Panc1 (cell line): ENCODE measurements at regions not wholly inside any gene's neighbourhood (a gene's known extent, or its start where the extent isn't known, plus 50 kb on each side); places are given as distances from the start of the nearest gene placed in this dataset.

Experiments used
- ATAC-seq: fragments of 200-7000 bp; cut with Tn5 transposase; 2 replicates; pipeline ENCODE4 v1.9.1; 2020; ENCODE audit warnings: mild to moderate bottlenecking, moderate library complexity
- BruUV-seq: library from RNA; stranded (reverse); fragments of 400-500 nt; replicated peaks from 2 replicates; lab custom pipeline; 2021; lab: Mats Ljungman, UMichigan
- CTCF ChIA-PET: fragments of 300-600 bp; sonication (Branson Sonifier 250); formaldehyde crosslinking; loops from one replicate; lab custom pipeline; 2022; ENCODE audit warnings: antibody characterized with exemption; lab: Charles Lee
- POLR2A ChIA-PET: fragments of 300-600 bp; sonication (Branson Sonifier 250); formaldehyde crosslinking; loops from one replicate; lab custom pipeline; 2022; ENCODE audit warnings: antibody characterized with exemption; lab: Charles Lee
- DNase-seq: peaks from one replicate; pipeline ENCODE4 v3.0.0-alpha.2; 2010; ENCODE audit warnings: low read depth, low spot score
- H3K27ac ChIP-seq: 2 replicates; pipeline ENCODE4 v1.5.1; 2011; ENCODE audit warnings: mild to moderate bottlenecking, low read length, inconsistent platforms
- H3K27me3 ChIP-seq: fragments of 200-500 bp; sonication (Bioruptor generic); 2 replicates; pipeline ENCODE4 v1.6.0; 2014; ENCODE audit warnings: low read length, inconsistent platforms; ENCODE audit not compliant: control insufficient read depth, insufficient read depth
- H3K36me3 ChIP-seq: fragments of 200-500 bp; sonication (Bioruptor generic); 2 replicates; pipeline ENCODE4 v1.5.1; 2014; ENCODE audit warnings: inconsistent platforms, mild to moderate bottlenecking, low read length, moderate library complexity; ENCODE audit not compliant: control insufficient read depth, insufficient read depth
- H3K4me1 ChIP-seq: 2 replicates; pipeline ENCODE4 v1.5.1; 2011; ENCODE audit warnings: inconsistent platforms, mild to moderate bottlenecking, low read length, moderate library complexity; ENCODE audit not compliant: control insufficient read depth, insufficient read depth
- H3K4me3 ChIP-seq, 2 experiments: 2 replicates each; pipeline ENCODE4 v1.5.1; 2011 to 2012; ENCODE audit warnings: low read depth in 2 of 2, low read length in 2 of 2, mild to moderate bottlenecking in 2 of 2, inconsistent platforms in 1 of 2, moderate library complexity in 1 of 2
- H3K9me3 ChIP-seq: fragments of 200-500 bp; sonication (Bioruptor generic); 2 replicates; pipeline ENCODE4 v1.5.1; 2014; ENCODE audit warnings: low read depth, mild to moderate bottlenecking, inconsistent platforms, low read length, moderate library complexity; ENCODE audit not compliant: control insufficient read depth, insufficient read depth
- CTCF ChIP-seq: fragments of 450-650 bp; IDR thresholded peaks from 2 replicates; pipeline ENCODE4 v1.5.1; 2017; ENCODE audit warnings: mild to moderate bottlenecking
- POLR2AphosphoS5 ChIP-seq: IDR thresholded peaks from 2 replicates; pipeline ENCODE4 v1.6.1; 2012; ENCODE audit warnings: mild to moderate bottlenecking, low read depth, low read length, moderate library complexity
- REST ChIP-seq, 2 experiments: IDR thresholded peaks; 2 replicates each; pipeline ENCODE4 v1.6.1; 2011 to 2012; ENCODE audit warnings: low read depth in 2 of 2, control low read depth in 1 of 2, low read length in 1 of 2, mild to moderate bottlenecking in 1 of 2, moderate library complexity in 1 of 2; ENCODE audit not compliant: insufficient read depth in 1 of 2
- SIN3A ChIP-seq: IDR thresholded peaks from 2 replicates; pipeline ENCODE4 v1.6.1; 2012; ENCODE audit warnings: low read depth, mild to moderate bottlenecking, low read length, moderate library complexity, borderline replicate concordance; ENCODE audit not compliant: insufficient read depth
- TCF7L2 ChIP-seq: IDR thresholded peaks from 2 replicates; pipeline ENCODE4 v1.6.1; 2011; ENCODE audit warnings: mild to moderate bottlenecking, low read depth, low read length, inconsistent platforms
- in situ Hi-C: cut with HindIII; loops from 2 replicates; pipeline ENCODE4 v1.10.0; 2016; ENCODE audit warnings: low sequenced_read_pairs, low pct_unique_long_range_greater_than_20kb
- intact Hi-C: fragments of 100-400 bp; cut with micrococcal nuclease; formaldehyde crosslinking; loops from one replicate; pipeline ENCODE4 v1.10.0; 2022; ENCODE audit not compliant: unreplicated experiment

- no peak for ATAC-seq
- no peak for DNase-seq
- intact Hi-C loops: no loop called here
- in situ Hi-C loops: no loop called here
- H3K27ac ChIP-seq: no peak overlapping the region
- no peaks in the 10 kb centered on the region for H3K4me1 ChIP-seq
- BruUV-seq: no TSS peak
- H3K4me3 ChIP-seq: no peak overlapping the region
- ChIA-PET POLR2A (no interaction called here), CTCF (no interaction called here)
- TF ChIP-seq REST (IDR thresholded peaks at IDR 0.05; ENCODE audit: insufficient read depth in 1 of 2, low read depth in 2 of 2, low read length in 1 of 2) (no peak), SIN3A (no peak), CTCF (no peak), POLR2AphosphoS5 (no peak), TCF7L2 (no peak)
- H3K9me3 ChIP-seq: no peaks in the 10 kb centered on the region
- H3K27me3 ChIP-seq: 0 out of 2 replicates have a peak, but pooled peaks cover 5% of the 10 kb centered on the region
- H3K36me3 ChIP-seq: no peaks in the 10 kb centered on the region
Measured at GRCh38 chr10:52961323-52961722, 188.7 kb upstream of the MBL2 start.

- ATAC-seq (no peak), DNase-seq (no peak)
- H3K9me3 ChIP-seq: no peaks in the 10 kb centered on the region
- no TSS peak for BruUV-seq
- CTCF ChIA-PET: no interaction called here
- intact Hi-C loops: no loop called here
- H3K4me3 ChIP-seq: no peak overlapping the region
- H3K36me3 ChIP-seq: no peaks in the 10 kb centered on the region
- POLR2A ChIA-PET: no interaction called here
- H3K27me3 ChIP-seq: 0 out of 2 replicates have a peak, but pooled peaks cover 5% of the 10 kb centered on the region
- H3K4me1 ChIP-seq: no peaks in the 10 kb centered on the region
- in situ Hi-C loops: no loop called here
- no peak for TF ChIP-seq CTCF
- H3K27ac ChIP-seq: no peak overlapping the region
Measured at GRCh38 chr10:52959810-52960209, 187.2 kb upstream of the MBL2 start.

- no peaks in the 10 kb centered on the region for H3K36me3 ChIP-seq
- in situ Hi-C loops (no loop called here), intact Hi-C loops (no loop called here)
- CTCF ChIA-PET: interaction anchor here (0.6 kb wide), 1 partner anchor 248 kb away, joined by 3 read pairs; no protein-coding TSS in a partner anchor
- no peaks in the 10 kb centered on the region for H3K4me1 ChIP-seq
- H3K9me3 ChIP-seq: no peaks in the 10 kb centered on the region
- H3K4me3 ChIP-seq: no peak overlapping the region
- TF ChIP-seq POLR2AphosphoS5 (no peak), REST (IDR thresholded peaks at IDR 0.05; ENCODE audit: insufficient read depth in 1 of 2, low read depth in 2 of 2, low read length in 1 of 2) (no peak), SIN3A (no peak), TCF7L2 (no peak), CTCF (no peak)
- BruUV-seq: no TSS peak
- DNase-seq (no peak), ATAC-seq (no peak)
- no peak overlapping the region for H3K27ac ChIP-seq
- POLR2A ChIA-PET: no interaction called here
- 0 out of 2 replicates have a peak, but pooled peaks cover 5% of the 10 kb centered on the region for H3K27me3 ChIP-seq
Measured at GRCh38 chr10:52956861-52957260, 184.3 kb upstream of the MBL2 start.
